Inflammatory macrophage treated with lipopolysaccharide for 4 hours (primary cell): ENCODE measurements at regions not wholly inside any gene's neighbourhood (a gene's known extent, or its start where the extent isn't known, plus 50 kb on each side); places are given as distances from the start of the nearest gene placed in this dataset.
"Not testable (repeated sequence)": the region's sequence is repeated elsewhere in the genome, so short reads cannot be mapped to it uniquely, and the experiment has no call there.

Source experiments
- DNase-seq: peaks from one replicate; pipeline ENCODE4 v3.0.0-alpha.2; 2020

DNA sequence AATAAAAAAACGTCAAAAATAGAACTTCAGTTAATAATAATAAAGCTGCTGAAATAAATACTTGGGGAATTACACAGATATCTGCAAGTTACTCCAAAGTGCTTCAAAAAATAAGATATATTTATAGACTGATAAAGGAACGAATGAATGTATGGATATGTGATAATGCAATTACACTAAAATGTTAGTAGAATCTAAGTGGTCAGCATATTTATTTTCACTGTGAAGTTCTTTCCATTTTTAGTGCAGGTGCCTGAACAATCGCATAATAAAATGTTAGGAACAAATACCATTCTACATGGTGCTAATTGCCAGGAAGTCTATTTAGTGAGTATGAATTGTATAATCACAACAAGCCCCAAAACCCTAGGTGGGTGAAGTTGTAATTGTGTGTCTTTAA, 169.6 kb upstream of the RGPD4 start:
- DNase-seq, result no peak

DNA sequence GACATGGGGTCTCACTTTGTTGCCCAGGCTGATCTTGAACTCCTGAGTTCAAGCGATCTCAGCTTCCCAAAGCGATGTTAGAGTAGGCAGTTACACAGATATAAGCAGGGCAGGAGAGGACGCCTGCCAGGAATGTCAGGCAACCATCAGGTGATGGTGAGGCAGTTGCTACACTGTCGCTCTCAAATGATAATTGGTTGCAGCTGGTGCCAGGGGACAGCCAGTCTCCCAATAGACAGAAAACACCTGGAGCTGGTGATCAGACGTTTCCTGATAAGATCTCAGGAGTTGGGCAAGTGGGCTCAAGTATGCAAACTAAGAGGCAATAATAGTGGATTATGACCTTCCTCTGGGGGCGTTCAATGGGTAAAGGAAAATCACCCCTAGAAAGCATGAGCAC, 163.1 kb upstream of the RGPD4 start:
- no peak for DNase-seq

DNA sequence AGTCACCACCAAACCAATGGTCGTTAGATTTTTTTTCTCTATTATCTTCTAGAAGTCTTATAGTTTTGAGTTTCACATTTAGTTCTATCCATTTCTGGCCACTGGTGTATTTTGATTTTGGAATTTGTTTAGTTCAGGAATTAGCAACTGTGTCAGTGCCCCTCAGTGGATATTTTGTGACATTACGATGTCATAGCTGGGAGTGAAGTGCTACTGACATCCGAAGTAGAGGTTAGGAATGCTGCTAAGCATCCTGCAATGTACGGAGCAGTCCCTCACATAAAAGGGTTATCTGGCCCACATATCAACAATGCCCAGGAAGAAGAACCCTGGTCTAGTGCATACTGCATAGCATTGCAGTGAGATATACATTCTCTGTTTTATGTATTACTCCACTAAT, 157.4 kb upstream of the RGPD4 start:
- no peak for DNase-seq

DNA sequence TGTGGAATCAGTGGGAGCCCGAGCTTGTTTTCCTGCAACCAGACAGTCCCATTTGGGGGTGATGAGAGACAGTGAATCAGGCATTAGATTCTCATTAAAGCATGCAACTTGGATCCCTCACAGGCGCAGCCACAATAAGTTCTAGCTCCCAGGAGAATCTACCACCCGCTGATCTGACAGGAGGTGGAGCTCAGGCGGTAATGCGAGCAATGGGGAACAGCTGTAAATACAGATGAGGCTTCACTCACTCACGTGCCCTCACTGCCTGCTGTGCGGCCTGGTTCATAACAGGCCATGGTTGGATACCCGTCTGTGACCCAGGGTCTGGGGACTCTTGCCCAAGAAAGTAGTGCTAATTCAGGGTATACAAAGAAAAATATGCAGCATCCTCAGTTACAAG, 144.8 kb upstream of the RGPD4 start:
- DNase-seq, result no peak

DNA sequence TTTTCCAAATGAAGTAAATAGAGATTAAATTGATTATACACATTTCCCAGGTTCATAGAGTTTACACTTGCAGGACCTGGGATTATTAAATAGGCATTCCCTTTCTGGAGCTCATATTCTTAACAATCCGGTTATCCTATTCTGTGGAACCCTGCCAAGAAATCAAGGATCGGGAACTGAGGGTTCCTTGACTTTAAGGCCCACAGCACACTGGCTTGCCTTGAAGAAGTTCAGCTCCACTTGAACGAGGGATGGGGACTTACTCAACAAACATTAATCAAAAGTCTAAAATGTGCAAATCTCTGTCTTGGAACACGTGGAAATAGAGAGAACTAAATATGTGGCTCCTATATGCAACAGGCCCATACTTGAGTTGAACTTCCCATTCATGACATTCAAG, 142.3 kb upstream of the RGPD4 start:
- no peak for DNase-seq

DNA sequence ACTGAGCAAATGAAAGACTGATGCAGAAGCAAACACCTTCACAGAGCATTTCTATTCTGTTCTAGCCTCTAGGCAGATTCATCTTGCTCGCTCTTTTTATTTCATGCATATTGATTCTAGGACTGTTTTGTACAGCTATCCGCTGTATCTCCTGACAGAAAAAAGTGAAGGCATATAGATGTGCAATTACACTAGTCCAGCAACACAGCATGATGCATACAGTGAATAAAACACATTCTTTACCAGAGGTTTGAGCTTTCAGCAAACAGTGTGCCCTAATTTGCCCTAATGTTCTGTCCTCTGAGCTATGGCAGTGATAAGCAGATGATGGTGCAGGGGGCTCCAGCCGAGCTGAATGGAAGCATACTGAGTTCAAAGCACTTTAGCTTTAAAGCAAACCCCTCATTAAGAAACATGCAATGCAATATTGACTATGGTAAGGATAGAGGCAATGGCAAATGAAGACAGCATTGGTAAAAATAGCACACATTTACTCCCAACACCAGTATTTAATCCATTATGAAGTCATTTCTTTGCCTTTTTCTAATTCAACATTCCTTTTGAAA, 141.2 kb upstream of the RGPD4 start:
- no peak for DNase-seq

DNA sequence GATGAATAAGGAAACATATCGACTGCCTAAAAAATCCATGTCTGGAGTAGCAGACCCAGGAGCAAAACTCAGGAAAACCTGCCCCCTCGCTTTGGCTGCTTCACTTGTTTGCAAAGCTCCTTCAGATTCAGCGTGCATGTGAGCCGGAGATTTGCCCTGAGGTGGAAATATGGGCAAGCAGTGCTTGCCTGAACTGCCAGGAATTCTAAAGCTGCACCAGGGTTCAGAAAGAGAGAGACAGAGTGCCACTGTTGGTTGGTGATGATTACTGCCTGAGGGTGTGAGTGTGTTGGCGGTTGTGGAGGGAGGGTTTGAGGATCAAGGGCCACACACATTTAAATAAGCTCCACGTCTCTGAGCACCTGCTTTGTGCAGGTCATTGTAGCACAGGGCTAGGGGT, 139.6 kb upstream of the RGPD4 start:
- no peak for DNase-seq

DNA sequence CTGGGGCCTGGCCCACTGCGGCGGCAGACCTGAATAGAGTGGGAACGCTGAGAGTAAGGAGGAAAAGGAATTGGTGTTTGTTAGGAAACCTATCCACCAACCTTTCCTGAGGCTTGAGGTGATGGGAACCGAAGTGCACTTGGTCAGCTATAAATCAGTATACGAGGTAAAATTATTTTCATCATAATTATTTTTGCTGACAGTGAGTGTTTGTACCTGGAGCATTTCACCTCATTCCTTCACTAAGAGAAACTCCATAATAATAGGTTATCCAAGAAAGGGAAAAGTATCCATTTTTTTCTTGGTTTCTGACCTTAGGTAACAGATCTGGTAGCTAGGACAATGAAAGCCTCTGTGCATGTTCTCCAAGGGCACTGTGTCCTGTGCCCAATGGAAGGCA, 138.6 kb upstream of the RGPD4 start:
- DNase-seq, result no peak

DNA sequence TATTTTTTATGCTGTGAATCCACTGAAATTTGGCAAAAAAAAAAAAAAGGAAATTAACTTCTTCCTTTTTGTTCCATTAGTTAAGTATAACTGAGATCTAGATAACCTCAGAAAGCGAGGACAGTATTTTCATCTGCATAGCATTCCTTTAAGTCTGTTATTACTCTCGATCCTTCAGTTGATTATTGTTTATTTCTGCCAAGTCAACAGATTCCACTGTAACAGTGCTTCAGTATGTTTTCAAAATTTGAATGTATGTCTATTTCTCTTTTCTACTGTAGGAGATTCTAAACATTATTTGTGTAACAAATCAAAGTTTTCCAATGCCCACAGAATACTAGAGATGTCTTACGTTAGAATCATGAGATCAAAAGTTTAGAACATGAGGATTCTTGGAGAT, 133.1 kb upstream of the RGPD4 start:
- DNase-seq, result no peak

DNA sequence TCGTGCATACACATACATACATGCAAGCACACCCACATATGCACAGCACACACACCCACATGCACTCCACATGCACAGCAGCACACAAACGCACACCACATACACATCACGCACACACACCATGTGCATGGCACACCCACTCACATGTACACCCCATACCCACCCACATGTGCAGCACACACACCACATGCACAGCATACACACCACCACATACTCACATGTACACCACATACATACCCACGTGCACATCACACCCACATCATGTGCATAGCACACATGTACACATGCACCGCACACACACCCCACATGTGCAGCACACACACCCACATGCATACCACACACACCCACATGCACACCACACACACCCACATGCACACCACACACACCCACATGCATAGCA, 132.0 kb upstream of the RGPD4 start:
- no peak for DNase-seq

DNA sequence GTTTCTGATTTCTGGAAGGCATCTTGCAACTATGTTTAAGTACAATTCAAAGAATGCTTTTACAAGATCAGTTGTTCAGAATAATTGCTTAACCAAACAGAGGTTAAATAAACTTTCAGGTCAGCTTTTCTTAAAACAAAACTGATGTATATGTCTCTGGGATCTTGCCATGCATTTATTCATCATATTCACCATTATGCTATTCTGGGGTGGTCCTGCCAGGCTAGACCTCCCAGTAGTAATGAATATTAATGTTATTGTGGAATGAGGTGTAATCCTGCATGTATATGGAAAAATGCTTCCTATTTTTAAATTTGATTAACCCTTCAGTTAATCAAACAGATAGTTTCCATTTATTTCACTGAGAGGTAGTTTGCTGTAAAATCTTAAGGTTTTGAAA, 129.3 kb upstream of the RGPD4 start:
- no peak for DNase-seq

DNA sequence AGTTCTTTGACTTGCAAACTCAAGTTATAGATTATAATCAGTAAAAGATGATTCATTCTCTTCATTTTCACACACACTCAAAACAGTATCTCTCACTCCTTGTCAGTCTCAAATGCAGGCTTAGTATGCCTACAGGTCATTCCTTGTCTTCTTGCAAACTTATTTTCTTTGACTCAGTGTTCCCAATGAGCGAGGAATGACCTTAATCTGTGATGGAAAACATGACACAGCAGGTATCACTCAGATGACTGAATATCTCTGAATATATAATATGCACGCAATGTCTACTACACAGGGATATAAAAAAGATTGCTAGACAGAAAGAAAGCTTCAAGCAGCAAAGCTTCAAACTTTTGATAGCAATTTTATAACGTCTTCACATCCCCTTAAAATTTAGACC, 127.8 kb upstream of the RGPD4 start:
- no peak for DNase-seq

DNA sequence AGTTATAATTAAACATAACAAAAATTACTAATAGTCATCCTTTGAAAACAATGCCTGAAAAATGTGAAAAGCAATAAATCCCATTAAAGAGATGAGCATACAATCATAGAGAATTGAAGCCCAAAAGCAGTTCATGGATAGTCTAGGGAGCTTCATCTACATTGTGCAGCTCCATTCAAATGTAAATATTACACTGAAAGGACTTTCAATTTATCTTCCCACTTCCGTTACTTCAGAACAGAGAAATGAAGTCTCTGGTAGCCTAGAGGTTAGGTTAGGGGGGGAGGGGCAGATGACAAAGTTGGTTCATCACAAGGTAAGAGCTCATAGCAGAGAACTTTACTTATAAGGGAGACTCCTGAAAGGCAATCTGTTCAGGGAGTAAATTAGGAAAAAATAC, 126.6 kb upstream of the RGPD4 start:
- DNase-seq, result no peak

DNA sequence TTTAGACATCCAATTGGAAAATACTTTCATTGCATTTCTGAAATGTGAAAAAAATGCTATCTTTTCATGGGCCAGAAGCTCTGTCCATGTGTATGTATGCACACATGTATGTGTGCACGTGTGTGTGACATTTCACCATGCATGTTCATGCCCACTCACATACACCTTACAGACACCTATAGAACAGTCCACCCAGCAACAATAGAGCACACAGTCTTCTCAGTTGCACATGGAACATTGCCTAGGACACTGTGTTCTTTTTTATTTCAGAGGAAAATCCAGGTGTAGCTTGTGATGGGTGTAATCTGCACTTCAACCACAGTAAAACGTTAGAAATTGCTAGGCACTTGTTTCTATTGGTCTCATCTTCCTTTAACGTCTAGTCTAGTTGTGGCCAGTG, 114.8 kb upstream of the RGPD4 start:
- no peak for DNase-seq

DNA sequence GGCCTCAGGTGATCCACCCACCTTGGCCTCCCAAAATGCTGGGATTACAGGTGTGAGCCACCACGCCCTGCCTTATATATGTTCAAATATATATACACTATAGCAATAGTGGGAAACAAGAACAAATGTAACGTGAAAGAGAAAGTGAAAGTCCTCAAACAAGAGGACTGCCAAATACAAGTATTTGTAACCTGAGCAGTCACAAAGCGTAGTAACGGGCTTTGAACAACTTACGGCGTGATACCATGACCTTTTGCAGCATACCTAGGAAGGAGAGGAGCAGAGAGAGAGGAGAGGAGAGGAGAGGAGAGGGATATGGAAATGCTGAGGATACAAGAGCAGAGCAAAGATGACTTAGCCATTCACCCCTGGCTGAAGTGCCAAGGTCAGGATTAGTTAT, 113.8 kb upstream of the RGPD4 start:
- DNase-seq, result peak; percentile 6

DNA sequence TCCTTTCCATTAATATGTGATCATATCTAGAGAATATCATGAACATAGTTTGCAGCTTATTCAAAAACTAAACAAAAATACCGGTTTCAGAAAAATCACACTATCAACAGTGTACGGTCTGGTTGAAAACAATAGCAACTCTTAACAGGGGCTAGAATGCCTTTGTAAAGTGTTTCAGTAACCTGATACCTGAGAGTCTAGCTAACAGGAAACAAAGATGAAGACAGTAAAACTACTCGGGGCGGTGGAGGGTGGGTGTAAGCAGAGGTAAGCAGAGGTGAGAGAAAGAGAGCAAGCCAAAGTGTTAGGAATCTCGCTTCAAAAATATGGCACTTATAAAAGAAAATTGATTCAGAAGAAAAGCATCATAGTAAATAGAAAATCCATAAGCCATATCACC, 109.0 kb upstream of the RGPD4 start:
- DNase-seq, result no peak

DNA sequence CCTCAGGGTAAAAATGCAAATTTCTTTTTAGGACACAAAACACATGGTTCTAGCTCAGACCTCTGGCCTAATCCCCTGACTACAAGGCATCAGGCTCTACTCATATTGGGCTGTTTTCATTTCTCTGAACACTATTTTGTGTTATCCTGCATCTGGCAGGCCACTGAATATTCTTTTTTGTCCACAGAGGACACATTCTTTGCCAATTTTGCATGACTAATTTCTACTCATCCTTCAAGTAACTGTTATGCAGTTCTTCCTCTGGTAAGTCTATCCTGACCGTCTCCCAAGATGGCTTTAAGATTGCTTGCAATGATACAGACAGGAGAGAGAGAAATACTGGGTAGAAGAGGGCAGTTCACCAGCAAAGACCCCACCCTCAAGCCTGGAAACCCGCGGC, 107.6 kb upstream of the RGPD4 start:
- DNase-seq, result no peak

DNA sequence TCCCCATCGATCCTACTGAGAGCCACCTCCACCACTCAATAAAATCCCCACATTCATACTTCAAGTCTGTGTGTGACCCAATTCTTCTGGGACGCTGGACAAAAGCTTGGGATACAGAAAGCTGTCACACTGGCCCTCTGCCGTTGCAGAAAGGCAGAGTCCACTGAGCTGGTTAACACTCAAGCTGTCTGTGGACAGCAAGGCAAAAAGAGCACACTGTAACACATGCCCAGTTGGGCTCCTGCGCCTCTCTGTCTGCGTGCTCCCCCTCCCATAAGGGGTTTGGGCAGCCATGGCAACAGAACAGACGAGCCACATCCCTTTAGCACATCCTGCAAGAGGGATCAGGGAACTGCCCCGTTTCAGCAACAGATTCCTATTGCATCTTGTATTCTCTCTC, 106.9 kb upstream of the RGPD4 start:
- no peak for DNase-seq

DNA sequence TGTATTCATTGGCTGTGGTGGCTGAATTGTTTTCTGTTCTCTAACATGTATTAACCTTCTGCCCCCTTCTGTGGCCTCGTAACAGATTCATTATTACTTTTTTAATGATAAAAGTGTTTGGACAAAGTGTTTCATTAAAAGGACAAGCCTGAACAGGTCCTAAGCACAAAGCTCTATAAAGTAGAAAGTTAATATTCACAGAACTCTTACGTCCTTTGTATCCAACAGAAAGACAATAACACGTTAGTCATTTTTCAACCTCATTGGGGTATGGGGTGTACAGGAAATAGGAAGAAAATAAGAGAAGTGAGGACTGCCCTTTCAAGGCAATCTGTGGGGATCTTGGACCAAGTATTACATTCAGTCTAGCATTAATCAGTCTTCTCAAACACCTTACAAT, 105.5 kb upstream of the RGPD4 start:
- no peak for DNase-seq

DNA sequence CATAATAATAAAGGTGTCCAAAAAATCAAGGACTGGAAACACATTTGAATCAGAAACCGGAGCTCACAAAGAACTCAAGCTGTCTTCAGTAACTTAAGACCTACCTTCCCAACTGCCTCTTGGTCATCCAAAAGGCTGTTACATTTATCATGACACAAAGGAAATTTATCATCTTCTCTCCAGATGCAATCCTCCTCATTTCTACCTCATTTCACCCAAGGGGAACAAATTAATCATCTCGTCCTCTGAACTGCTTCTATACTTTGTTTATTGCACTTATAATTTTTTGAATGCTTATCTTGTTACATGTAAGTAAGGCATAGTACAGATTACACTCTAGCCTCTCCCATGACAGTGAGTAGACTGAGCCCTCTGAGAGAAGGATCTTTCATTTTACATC, 105.1 kb upstream of the RGPD4 start:
- DNase-seq, result no peak

DNA sequence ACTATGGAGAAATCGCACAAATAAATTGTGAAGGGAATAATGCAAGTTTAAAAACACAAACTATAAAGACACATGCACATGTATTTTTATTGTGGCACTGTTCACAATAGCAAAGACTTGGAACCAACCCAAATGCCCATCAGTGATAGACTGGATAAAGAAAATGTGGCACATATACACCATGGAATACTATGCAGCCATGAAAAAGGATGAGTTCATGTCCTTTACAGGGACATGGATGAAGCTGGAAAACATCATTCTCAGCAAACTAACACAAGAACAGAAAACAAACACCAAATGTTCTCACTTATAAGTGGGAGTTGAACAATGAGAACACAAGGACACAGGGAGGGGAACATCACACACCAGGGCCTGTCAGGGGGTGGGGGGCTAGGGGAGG, 100.9 kb upstream of the RGPD4 start:
- DNase-seq, result not testable (repeated sequence)

DNA sequence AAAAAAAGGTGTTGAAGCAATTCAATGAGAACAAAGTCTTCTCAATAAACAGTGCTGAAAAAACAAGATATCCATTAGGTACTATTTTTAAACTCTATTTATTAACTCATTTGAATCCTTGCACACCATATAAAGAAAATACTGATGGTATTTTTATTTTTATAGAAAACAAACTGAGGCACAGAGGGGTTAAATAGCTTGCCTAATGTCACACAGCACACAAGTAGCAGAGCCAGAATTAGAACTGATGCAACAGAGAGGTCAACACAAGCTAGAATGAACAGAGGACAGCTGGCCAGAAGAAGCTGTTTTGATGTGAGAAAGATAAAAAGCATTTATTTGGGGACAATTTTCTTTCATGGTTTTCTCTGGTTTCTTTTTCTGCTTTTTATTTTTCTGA, 99.4 kb upstream of the RGPD4 start:
- no peak for DNase-seq

DNA sequence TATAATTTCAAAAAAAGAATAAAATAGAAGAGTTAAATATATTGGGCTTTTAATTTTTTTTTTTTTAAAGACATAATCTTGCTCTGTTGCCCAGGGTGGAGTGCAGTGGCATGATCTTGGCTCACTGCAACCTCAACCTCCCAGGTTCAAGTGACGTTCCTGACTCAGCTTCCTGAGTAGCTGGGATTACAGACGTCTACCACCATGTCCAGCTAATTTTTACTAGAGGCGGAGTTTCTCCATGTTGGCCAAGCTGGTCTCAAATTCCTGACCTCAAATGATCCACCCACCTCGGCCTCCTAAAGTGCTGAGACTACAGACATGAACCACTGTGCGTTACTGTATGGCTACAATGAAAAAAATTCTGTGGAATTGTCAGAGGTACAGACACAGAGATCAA, 98.1 kb upstream of the RGPD4 start:
- no peak for DNase-seq

DNA sequence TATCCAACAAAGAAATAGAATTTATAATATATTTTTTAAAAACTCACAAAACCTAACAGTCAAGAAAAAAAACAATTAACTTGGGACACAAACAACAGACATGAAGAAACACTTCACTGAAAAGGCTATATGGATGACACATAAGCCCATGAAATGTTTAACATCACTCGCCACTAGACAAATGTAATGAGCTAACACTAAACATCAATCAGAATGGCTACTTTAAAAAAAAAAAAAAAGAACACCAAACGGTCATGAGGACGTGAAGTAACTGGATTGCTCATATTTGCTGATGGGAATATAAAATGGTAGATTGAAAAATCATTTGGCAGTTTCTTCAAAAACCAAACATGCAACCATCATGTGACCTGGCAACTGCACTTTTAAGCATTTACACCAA, 97.3 kb upstream of the RGPD4 start:
- DNase-seq, result no peak

DNA sequence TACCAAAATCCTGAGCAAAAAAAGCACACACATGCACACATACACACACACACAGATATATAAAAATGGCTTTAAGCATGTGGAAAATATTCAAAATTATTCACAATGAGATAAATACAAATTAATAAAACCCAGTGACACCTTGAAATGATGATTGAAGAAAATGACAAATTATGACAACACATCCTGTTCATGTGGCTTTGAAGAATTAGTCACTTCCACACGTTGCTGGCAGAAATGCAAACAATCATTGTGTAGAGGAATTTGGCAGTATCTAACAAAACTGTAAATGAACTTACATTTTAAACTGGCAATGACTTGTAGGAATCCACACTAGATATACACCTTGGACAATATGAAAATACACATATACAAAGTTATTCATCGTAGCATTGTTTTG, 95.8 kb upstream of the RGPD4 start:
- no peak for DNase-seq

DNA sequence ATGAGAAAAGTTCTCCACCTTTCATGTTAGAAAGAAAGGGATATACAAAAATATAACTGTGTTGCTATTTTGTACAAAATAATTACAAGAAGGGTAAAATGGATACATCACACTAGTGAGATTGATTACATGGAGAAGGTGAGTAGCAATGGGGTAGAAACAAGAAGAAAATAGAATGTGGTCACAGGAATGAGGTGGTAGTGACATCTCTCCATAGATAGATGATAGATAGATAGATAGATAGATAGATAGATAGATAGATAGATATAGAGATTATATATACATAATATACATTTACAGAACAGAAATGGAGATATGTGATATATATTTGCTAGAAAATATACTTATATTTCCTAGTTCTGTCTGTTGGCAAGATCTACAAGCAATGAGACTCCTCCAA, 95.3 kb upstream of the RGPD4 start:
- DNase-seq, result no peak
